Panc1 (cell line): ENCODE measurements at regions not wholly inside any gene's neighbourhood (a gene's known extent, or its start where the extent isn't known, plus 50 kb on each side); places are given as distances from the start of the nearest gene placed in this dataset.

Source experiments
- ATAC-seq: fragments of 200-7000 bp; cut with Tn5 transposase; 2 replicates; pipeline ENCODE4 v1.9.1; 2020; ENCODE audit warnings: mild to moderate bottlenecking, moderate library complexity
- BruUV-seq: library from RNA; stranded (reverse); fragments of 400-500 nt; replicated peaks from 2 replicates; lab custom pipeline; 2021; lab: Mats Ljungman, UMichigan
- CTCF ChIA-PET: fragments of 300-600 bp; sonication (Branson Sonifier 250); formaldehyde crosslinking; loops from one replicate; lab custom pipeline; 2022; ENCODE audit warnings: antibody characterized with exemption; lab: Charles Lee
- POLR2A ChIA-PET: fragments of 300-600 bp; sonication (Branson Sonifier 250); formaldehyde crosslinking; loops from one replicate; lab custom pipeline; 2022; ENCODE audit warnings: antibody characterized with exemption; lab: Charles Lee
- DNase-seq: peaks from one replicate; pipeline ENCODE4 v3.0.0-alpha.2; 2010; ENCODE audit warnings: low read depth, low spot score
- H3K27ac ChIP-seq: 2 replicates; pipeline ENCODE4 v1.5.1; 2011; ENCODE audit warnings: mild to moderate bottlenecking, low read length, inconsistent platforms
- H3K27me3 ChIP-seq: fragments of 200-500 bp; sonication (Bioruptor generic); 2 replicates; pipeline ENCODE4 v1.6.0; 2014; ENCODE audit warnings: low read length, inconsistent platforms; ENCODE audit not compliant: control insufficient read depth, insufficient read depth
- H3K36me3 ChIP-seq: fragments of 200-500 bp; sonication (Bioruptor generic); 2 replicates; pipeline ENCODE4 v1.5.1; 2014; ENCODE audit warnings: inconsistent platforms, mild to moderate bottlenecking, low read length, moderate library complexity; ENCODE audit not compliant: control insufficient read depth, insufficient read depth
- H3K4me1 ChIP-seq: 2 replicates; pipeline ENCODE4 v1.5.1; 2011; ENCODE audit warnings: inconsistent platforms, mild to moderate bottlenecking, low read length, moderate library complexity; ENCODE audit not compliant: control insufficient read depth, insufficient read depth
- H3K4me3 ChIP-seq, 2 experiments: 2 replicates each; pipeline ENCODE4 v1.5.1; 2011 to 2012; ENCODE audit warnings: low read depth in 2 of 2, low read length in 2 of 2, mild to moderate bottlenecking in 2 of 2, inconsistent platforms in 1 of 2, moderate library complexity in 1 of 2
- H3K9me3 ChIP-seq: fragments of 200-500 bp; sonication (Bioruptor generic); 2 replicates; pipeline ENCODE4 v1.5.1; 2014; ENCODE audit warnings: low read depth, mild to moderate bottlenecking, inconsistent platforms, low read length, moderate library complexity; ENCODE audit not compliant: control insufficient read depth, insufficient read depth
- POLR2AphosphoS5 ChIP-seq: IDR thresholded peaks from 2 replicates; pipeline ENCODE4 v1.6.1; 2012; ENCODE audit warnings: mild to moderate bottlenecking, low read depth, low read length, moderate library complexity
- SIN3A ChIP-seq: IDR thresholded peaks from 2 replicates; pipeline ENCODE4 v1.6.1; 2012; ENCODE audit warnings: low read depth, mild to moderate bottlenecking, low read length, moderate library complexity, borderline replicate concordance; ENCODE audit not compliant: insufficient read depth
- TCF7L2 ChIP-seq: IDR thresholded peaks from 2 replicates; pipeline ENCODE4 v1.6.1; 2011; ENCODE audit warnings: mild to moderate bottlenecking, low read depth, low read length, inconsistent platforms
- in situ Hi-C: cut with HindIII; loops from 2 replicates; pipeline ENCODE4 v1.10.0; 2016; ENCODE audit warnings: low sequenced_read_pairs, low pct_unique_long_range_greater_than_20kb
- intact Hi-C: fragments of 100-400 bp; cut with micrococcal nuclease; formaldehyde crosslinking; loops from one replicate; pipeline ENCODE4 v1.10.0; 2022; ENCODE audit not compliant: unreplicated experiment
- TF ChIP-seq, protein P1 (sequence below): fragments of 450-650 bp; IDR thresholded peaks from 2 replicates; pipeline ENCODE4 v1.5.1; 2017; ENCODE audit warnings: mild to moderate bottlenecking
- TF ChIP-seq, protein P2 (sequence below), 2 experiments: IDR thresholded peaks; 2 replicates each; pipeline ENCODE4 v1.6.1; 2011 to 2012; ENCODE audit warnings: low read depth in 2 of 2, control low read depth in 1 of 2, low read length in 1 of 2, mild to moderate bottlenecking in 1 of 2, moderate library complexity in 1 of 2; ENCODE audit not compliant: insufficient read depth in 1 of 2

DNA sequence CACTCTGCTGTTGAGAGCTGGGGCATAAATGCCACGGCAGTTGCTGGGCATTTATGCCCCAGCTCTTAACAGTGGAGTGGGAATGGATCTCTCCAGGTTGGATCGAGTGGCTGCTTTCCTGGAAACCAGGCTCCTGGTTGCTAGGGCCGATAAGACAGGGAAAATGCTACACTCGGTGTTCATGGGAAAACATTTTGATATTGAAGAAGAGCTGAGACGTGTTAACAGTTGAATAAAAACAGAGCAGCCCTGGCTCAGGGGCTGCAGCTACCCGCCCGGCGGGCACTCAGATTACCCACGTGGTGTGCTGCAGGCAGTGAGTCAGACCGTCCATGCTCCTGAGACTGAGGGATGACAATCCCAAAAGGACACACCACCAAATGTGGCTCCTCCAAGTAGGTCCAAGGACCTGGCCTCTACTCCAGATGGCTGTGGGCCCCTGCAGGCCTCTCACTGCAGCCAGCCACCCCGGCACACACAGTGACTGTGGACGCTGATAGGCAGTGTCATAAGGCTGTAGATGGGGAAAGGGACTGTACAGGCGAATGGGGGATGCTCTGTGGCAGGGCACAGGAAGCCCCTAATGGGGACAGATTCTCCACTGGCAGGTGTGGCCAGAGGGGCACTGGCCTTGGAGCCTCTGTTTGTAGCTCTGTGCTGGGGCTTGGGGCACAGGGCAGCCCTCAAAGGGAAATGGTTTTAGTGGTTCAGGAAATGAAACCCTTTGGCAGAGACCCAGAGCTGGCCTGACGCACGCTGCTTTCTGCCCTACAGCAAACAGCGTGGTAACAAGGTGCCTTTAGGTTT lies 237.8 kb downstream of the LY86 start:
- ChIA-PET POLR2A (no interaction called here), CTCF (no interaction called here)
- TF ChIP-seq SIN3A (no peak), POLR2AphosphoS5 (no peak), TCF7L2 (no peak)
- TF ChIP-seq, protein P1, sequence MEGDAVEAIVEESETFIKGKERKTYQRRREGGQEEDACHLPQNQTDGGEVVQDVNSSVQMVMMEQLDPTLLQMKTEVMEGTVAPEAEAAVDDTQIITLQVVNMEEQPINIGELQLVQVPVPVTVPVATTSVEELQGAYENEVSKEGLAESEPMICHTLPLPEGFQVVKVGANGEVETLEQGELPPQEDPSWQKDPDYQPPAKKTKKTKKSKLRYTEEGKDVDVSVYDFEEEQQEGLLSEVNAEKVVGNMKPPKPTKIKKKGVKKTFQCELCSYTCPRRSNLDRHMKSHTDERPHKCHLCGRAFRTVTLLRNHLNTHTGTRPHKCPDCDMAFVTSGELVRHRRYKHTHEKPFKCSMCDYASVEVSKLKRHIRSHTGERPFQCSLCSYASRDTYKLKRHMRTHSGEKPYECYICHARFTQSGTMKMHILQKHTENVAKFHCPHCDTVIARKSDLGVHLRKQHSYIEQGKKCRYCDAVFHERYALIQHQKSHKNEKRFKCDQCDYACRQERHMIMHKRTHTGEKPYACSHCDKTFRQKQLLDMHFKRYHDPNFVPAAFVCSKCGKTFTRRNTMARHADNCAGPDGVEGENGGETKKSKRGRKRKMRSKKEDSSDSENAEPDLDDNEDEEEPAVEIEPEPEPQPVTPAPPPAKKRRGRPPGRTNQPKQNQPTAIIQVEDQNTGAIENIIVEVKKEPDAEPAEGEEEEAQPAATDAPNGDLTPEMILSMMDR: no peak
- TF ChIP-seq, protein P2, sequence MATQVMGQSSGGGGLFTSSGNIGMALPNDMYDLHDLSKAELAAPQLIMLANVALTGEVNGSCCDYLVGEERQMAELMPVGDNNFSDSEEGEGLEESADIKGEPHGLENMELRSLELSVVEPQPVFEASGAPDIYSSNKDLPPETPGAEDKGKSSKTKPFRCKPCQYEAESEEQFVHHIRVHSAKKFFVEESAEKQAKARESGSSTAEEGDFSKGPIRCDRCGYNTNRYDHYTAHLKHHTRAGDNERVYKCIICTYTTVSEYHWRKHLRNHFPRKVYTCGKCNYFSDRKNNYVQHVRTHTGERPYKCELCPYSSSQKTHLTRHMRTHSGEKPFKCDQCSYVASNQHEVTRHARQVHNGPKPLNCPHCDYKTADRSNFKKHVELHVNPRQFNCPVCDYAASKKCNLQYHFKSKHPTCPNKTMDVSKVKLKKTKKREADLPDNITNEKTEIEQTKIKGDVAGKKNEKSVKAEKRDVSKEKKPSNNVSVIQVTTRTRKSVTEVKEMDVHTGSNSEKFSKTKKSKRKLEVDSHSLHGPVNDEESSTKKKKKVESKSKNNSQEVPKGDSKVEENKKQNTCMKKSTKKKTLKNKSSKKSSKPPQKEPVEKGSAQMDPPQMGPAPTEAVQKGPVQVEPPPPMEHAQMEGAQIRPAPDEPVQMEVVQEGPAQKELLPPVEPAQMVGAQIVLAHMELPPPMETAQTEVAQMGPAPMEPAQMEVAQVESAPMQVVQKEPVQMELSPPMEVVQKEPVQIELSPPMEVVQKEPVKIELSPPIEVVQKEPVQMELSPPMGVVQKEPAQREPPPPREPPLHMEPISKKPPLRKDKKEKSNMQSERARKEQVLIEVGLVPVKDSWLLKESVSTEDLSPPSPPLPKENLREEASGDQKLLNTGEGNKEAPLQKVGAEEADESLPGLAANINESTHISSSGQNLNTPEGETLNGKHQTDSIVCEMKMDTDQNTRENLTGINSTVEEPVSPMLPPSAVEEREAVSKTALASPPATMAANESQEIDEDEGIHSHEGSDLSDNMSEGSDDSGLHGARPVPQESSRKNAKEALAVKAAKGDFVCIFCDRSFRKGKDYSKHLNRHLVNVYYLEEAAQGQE (IDR thresholded peaks at IDR 0.05; ENCODE audit: insufficient read depth in 1 of 2, low read depth in 2 of 2, low read length in 1 of 2): no peak
- in situ Hi-C loops (no loop called here), intact Hi-C loops (no loop called here)
- DNase-seq (no peak), ATAC-seq (peak; percentile 70)
- peaks cover 3% of the 10 kb centered on the region for H3K27me3 ChIP-seq
- BruUV-seq: no TSS peak
- H3K27ac ChIP-seq: no peak overlapping the region
- H3K36me3 ChIP-seq: no peaks in the 10 kb centered on the region
- H3K4me1 ChIP-seq: no peaks in the 10 kb centered on the region
- H3K4me3 ChIP-seq: no peak overlapping the region
- H3K9me3 ChIP-seq: no peaks in the 10 kb centered on the region

DNA sequence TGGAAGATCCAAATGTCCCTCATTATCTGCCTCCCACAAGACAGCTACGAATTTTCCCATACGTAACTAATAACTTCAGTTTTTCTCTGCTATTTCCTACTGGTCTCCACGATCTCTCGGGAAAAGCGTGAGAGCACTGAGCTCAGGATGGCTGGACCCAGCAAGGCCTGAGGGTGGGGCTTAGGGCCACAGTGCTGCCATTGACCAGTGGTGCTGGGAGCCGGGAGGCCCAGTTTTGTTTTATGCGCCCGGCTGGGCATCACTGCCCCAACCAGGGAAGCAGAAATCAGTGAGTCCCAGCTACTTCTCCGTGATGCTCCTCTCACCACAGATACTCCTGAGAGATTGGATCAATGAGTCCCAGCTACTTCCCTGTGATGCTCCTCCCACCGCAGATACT lies 238.4 kb downstream of the LY86 start:
- in situ Hi-C loops (no loop called here), intact Hi-C loops (no loop called here)
- Histone ChIP-seq H3K27me3 (peaks cover 3% of the 10 kb centered on the region), H3K36me3 (no peaks in the 10 kb centered on the region), H3K4me3 (no peak overlapping the region), H3K4me1 (no peaks in the 10 kb centered on the region), H3K27ac (no peak overlapping the region), H3K9me3 (no peaks in the 10 kb centered on the region)
- POLR2A ChIA-PET: no interaction called here
- no peak for DNase-seq
- CTCF ChIA-PET: no interaction called here
- ATAC-seq: no peak
- TF ChIP-seq POLR2AphosphoS5 (no peak), SIN3A (no peak), TCF7L2 (no peak)
- TF ChIP-seq, protein P1: no peak
- TF ChIP-seq, protein P2 (IDR thresholded peaks at IDR 0.05; ENCODE audit: insufficient read depth in 1 of 2, low read depth in 2 of 2, low read length in 1 of 2): no peak
- no TSS peak for BruUV-seq
